ENCODE measurements at regions not wholly inside any gene's neighbourhood (a gene's known extent, or its start where the extent isn't known, plus 50 kb on each side); places are given as distances from the start of the nearest gene placed in this dataset.

GRCh38 chr10:111725050-111725449, 458.5 kb downstream of the GPAM start:
- Histone ChIP-seq H3K27ac (ENCODE audit: extremely low read depth, low read depth, low read length) (no peak overlapping the region), H3K4me3 (ENCODE audit: low read depth, low read length) (no peak overlapping the region), H3K36me3 (ENCODE audit: control insufficient read depth in 2 of 2, insufficient read depth in 1 of 2, low read length in 2 of 2) (no peaks in the 10 kb centered on the region), H3K4me1 (ENCODE audit: control insufficient read depth, insufficient read depth, low read length) (no peaks in the 10 kb centered on the region), H3K9me3 (ENCODE audit: control insufficient read depth, insufficient read depth, low read depth, low read length) (no peaks in the 10 kb centered on the region)
- ChIA-PET CTCF (no interaction called here), POLR2A (no interaction called here)
- TF ChIP-seq ZNF148 (tag by site-specific recombination; IDR thresholded peaks at IDR 0.05; ENCODE audit: borderline replicate concordance) (no peak), ZNF10 (tag by site-specific recombination; IDR thresholded peaks at IDR 0.05) (no peak), ZXDB (tag by site-specific recombination; IDR thresholded peaks at IDR 0.05) (no peak), OVOL3 (tag by site-specific recombination; IDR thresholded peaks at IDR 0.05) (no peak), ZNF324 (tag by site-specific recombination; IDR thresholded peaks at IDR 0.05) (no peak), ZNF521 (tag by site-specific recombination; IDR thresholded peaks at IDR 0.05) (no peak), BCL11B (tag by site-specific recombination; IDR thresholded peaks at IDR 0.05; ENCODE audit: low read depth) (no peak), RBAK (tag by site-specific recombination; IDR thresholded peaks at IDR 0.05) (no peak), KLF1 (tag by site-specific recombination; IDR thresholded peaks at IDR 0.05) (no peak), ZNF133 (tag by site-specific recombination; IDR thresholded peaks at IDR 0.05) (no peak), ZBTB48 (tag by site-specific recombination; IDR thresholded peaks at IDR 0.05) (no peak), ZNF561 (tag by site-specific recombination; IDR thresholded peaks at IDR 0.05; ENCODE audit: borderline replicate concordance) (no peak), ZNF416 (tag by site-specific recombination; IDR thresholded peaks at IDR 0.05) (no peak), ZNF776 (tag by site-specific recombination; IDR thresholded peaks at IDR 0.05; ENCODE audit: borderline replicate concordance) (no peak), BCL6B (tag by site-specific recombination; IDR thresholded peaks at IDR 0.05) (no peak), ZNF37A (tag by site-specific recombination; IDR thresholded peaks at IDR 0.05) (no peak)
- TF ChIP-seq, protein P1, sequence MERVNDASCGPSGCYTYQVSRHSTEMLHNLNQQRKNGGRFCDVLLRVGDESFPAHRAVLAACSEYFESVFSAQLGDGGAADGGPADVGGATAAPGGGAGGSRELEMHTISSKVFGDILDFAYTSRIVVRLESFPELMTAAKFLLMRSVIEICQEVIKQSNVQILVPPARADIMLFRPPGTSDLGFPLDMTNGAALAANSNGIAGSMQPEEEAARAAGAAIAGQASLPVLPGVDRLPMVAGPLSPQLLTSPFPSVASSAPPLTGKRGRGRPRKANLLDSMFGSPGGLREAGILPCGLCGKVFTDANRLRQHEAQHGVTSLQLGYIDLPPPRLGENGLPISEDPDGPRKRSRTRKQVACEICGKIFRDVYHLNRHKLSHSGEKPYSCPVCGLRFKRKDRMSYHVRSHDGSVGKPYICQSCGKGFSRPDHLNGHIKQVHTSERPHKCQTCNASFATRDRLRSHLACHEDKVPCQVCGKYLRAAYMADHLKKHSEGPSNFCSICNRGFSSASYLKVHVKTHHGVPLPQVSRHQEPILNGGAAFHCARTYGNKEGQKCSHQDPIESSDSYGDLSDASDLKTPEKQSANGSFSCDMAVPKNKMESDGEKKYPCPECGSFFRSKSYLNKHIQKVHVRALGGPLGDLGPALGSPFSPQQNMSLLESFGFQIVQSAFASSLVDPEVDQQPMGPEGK (tag by site-specific recombination; IDR thresholded peaks at IDR 0.05), result no peak
- TF ChIP-seq, protein P2, sequence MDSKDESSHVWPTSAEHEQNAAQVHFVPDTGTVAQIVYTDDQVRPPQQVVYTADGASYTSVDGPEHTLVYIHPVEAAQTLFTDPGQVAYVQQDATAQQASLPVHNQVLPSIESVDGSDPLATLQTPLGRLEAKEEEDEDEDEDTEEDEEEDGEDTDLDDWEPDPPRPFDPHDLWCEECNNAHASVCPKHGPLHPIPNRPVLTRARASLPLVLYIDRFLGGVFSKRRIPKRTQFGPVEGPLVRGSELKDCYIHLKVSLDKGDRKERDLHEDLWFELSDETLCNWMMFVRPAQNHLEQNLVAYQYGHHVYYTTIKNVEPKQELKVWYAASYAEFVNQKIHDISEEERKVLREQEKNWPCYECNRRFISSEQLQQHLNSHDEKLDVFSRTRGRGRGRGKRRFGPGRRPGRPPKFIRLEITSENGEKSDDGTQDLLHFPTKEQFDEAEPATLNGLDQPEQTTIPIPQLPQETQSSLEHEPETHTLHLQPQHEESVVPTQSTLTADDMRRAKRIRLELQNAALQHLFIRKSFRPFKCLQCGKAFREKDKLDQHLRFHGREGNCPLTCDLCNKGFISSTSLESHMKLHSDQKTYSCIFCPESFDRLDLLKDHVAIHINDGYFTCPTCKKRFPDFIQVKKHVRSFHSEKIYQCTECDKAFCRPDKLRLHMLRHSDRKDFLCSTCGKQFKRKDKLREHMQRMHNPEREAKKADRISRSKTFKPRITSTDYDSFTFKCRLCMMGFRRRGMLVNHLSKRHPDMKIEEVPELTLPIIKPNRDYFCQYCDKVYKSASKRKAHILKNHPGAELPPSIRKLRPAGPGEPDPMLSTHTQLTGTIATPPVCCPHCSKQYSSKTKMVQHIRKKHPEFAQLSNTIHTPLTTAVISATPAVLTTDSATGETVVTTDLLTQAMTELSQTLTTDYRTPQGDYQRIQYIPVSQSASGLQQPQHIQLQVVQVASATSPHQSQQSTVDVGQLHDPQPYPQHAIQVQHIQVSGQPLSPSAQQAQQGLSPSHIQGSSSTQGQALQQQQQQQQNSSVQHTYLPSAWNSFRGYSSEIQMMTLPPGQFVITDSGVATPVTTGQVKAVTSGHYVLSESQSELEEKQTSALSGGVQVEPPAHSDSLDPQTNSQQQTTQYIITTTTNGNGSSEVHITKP (tag by site-specific recombination; IDR thresholded peaks at IDR 0.05), result no peak

All from HEK293 (cell line).